RWPE1 (cell line): ENCODE measurements at regions not wholly inside any gene's neighbourhood (a gene's known extent, or its start where the extent isn't known, plus 50 kb on each side); places are given as distances from the start of the nearest gene placed in this dataset.
"Not testable (repeated sequence)": the region's sequence is repeated elsewhere in the genome, so short reads cannot be mapped to it uniquely, and the experiment has no call there.

Source experiments
- CTCF ChIA-PET: fragments of 350-600 bp; sonication (Branson Sonifier 250); formaldehyde crosslinking; extraction: SDS; loops from one replicate; lab custom pipeline; 2021; lab: Yijun Ruan, JAX
- POLR2A ChIA-PET: fragments of 400-600 bp; formaldehyde crosslinking; extraction: SDS; loops from one replicate; lab custom pipeline; 2020; ENCODE audit warnings: antibody characterized with exemption; ENCODE audit not compliant: low non-redundant PET; lab: Yijun Ruan, JAX
- DNase-seq: peaks from one replicate; pipeline ENCODE4 v3.0.0; 2012; ENCODE audit warnings: low spot score
- H3K27ac ChIP-seq: fragments of 450-650 bp; 2 replicates; pipeline ENCODE4 v1.5.1; 2017
- TF ChIP-seq, protein P1 (sequence below): fragments of 450-650 bp; conservative IDR thresholded peaks from 2 replicates; pipeline ENCODE4 v1.5.1; 2017; ENCODE audit warnings: low read depth, mild to moderate bottlenecking

- TF ChIP-seq, protein P1, sequence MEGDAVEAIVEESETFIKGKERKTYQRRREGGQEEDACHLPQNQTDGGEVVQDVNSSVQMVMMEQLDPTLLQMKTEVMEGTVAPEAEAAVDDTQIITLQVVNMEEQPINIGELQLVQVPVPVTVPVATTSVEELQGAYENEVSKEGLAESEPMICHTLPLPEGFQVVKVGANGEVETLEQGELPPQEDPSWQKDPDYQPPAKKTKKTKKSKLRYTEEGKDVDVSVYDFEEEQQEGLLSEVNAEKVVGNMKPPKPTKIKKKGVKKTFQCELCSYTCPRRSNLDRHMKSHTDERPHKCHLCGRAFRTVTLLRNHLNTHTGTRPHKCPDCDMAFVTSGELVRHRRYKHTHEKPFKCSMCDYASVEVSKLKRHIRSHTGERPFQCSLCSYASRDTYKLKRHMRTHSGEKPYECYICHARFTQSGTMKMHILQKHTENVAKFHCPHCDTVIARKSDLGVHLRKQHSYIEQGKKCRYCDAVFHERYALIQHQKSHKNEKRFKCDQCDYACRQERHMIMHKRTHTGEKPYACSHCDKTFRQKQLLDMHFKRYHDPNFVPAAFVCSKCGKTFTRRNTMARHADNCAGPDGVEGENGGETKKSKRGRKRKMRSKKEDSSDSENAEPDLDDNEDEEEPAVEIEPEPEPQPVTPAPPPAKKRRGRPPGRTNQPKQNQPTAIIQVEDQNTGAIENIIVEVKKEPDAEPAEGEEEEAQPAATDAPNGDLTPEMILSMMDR = no peak
- no peak overlapping the region for H3K27ac ChIP-seq
- ChIA-PET POLR2A (no interaction called here), CTCF (no interaction called here)
- no peak for DNase-seq
Observed at GRCh38 chr6:86423571-86423970, 513.8 kb upstream of the HTR1E start.

- ChIA-PET CTCF (no interaction called here), POLR2A (no interaction called here)
- no peak overlapping the region for H3K27ac ChIP-seq
- TF ChIP-seq, protein P1 = no peak
- DNase-seq = no peak
Observed at GRCh38 chr6:86412057-86412456, 525.3 kb upstream of the HTR1E start.

GRCh38 chr6:86407128-86407527, 530.2 kb upstream of the HTR1E start:
- DNase-seq = no peak
- ChIA-PET POLR2A (no interaction called here), CTCF (interaction anchor here (0.6 kb wide), 1 partner anchor 21 kb away, joined by 3 read pairs; no protein-coding TSS in a partner anchor)
- TF ChIP-seq, protein P1 = no peak
- H3K27ac ChIP-seq = no peak overlapping the region

GRCh38 chr6:86392850-86393249, 544.5 kb upstream of the HTR1E start:
- H3K27ac ChIP-seq, CTCF ChIA-PET, DNase-seq, POLR2A ChIA-PET: not testable (repeated sequence)

DNA sequence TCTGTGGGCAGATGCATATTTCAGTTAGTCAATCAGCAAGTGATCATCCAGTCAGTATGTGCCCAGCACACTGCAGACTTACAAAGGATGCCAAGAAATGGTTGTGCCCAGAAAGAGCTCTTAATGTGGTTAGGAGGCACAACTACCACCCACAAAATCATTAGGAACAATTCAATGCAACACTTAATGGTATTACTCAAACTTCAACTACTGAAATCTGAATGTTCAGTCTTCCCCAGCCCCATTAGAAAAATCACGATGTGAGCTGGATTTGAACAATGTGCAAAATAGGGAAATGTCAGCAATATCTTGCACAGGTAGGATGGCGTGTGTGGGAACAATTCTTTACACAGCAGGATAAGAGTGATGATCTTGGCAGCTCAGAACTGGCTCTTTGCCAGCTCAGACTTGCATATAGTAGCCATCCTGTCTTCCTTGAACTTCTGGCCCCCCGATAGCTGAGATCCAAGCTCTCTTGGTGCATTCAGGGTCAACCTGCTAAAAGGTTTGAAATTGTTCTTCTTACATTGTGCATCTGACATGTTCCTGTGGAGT, 556.7 kb upstream of the HTR1E start:
- no peak for DNase-seq
- CTCF ChIA-PET = no interaction called here
- TF ChIP-seq, protein P1 = no peak
- POLR2A ChIA-PET = no interaction called here
- H3K27ac ChIP-seq = no peak overlapping the region

DNA sequence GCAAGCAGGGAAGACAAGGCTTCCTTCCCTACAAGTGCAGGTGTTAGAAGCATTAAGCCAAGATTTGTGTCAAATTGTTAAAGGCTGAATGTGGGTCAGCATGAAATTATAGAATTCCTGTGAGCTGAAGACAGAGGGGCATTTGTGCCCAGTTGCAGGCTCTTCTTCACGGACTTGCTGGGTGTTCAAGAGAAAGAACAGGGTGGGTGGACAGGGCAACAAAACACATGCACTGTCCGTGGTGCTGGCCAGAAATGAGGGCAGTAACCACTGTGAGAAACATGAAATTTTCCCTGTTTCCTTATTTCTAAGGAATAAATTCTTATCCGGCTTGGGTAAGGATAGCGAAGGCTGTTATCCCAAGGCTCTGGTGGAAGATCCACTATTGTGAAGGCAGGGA, 579.5 kb upstream of the HTR1E start:
- ChIA-PET CTCF (no interaction called here), POLR2A (no interaction called here)
- TF ChIP-seq, protein P1 = no peak
- no peak overlapping the region for H3K27ac ChIP-seq
- DNase-seq = no peak

- H3K27ac ChIP-seq = no peak overlapping the region
- no peak for DNase-seq
- POLR2A ChIA-PET = no interaction called here
- TF ChIP-seq, protein P1 = no peak
- CTCF ChIA-PET = no interaction called here
Observed at GRCh38 chr6:86355271-86355670, 582.1 kb upstream of the HTR1E start.
